Breast epithelium (tissue), 4 donors: ENCODE measurements at regions not wholly inside any gene's neighbourhood (a gene's known extent, or its start where the extent isn't known, plus 50 kb on each side); places are given as distances from the start of the nearest gene placed in this dataset.

Experiments
- DNase-seq, 2 donors: peaks; one replicate each; pipeline ENCODE4 v3.0.0-alpha.2; 2019; ENCODE audit warnings: low spot score in 2 of 2
- H3K27ac ChIP-seq, 2 donors: fragments of 200-600 bp; sonication (generic) in 1 of 2; one replicate each; pipeline ENCODE4 v1.5.1; 2016 to 2019; ENCODE audit warnings: mild to moderate bottlenecking in 1 of 2
- H3K27me3 ChIP-seq, 2 donors: fragments of 200-600 bp; sonication (generic) in 1 of 2; one replicate each; pipeline versions ENCODE4 v1.5.1 to v1.6.0; 2017 to 2019; ENCODE audit warnings: control low read depth in 1 of 2, mild to moderate bottlenecking in 1 of 2
- H3K36me3 ChIP-seq: fragments of 200-600 bp; one replicate; pipeline ENCODE4 v1.5.1; 2019
- H3K4me1 ChIP-seq, 2 donors: fragments of 200-600 bp; sonication (generic); one replicate each; pipeline ENCODE4 v1.5.1; 2016 to 2019; ENCODE audit warnings: control low read depth in 1 of 2
- H3K4me3 ChIP-seq, 3 donors: fragments of 200-600 bp; sonication (generic); 1 replicate in 2 of 3; 2 replicates in 1 of 3; pipeline ENCODE4 v1.5.1; 2016 to 2019; ENCODE audit warnings: mild to moderate bottlenecking in 3 of 3, moderate library complexity in 2 of 3
- H3K9me3 ChIP-seq, 2 donors: fragments of 200-600 bp; sonication (generic) in 1 of 2; one replicate each; pipeline ENCODE4 v1.5.1; 2016 to 2019; ENCODE audit warnings: control low read depth in 1 of 2
- POLR2A ChIP-seq: fragments of 450-650 bp; IDR thresholded peaks from one replicate; pipeline ENCODE4 v1.6.1; 2016; ENCODE audit warnings: antibody characterized with exemption, mild to moderate bottlenecking, moderate library complexity
- POLR2AphosphoS5 ChIP-seq, 3 donors: sonication (generic); formaldehyde crosslinking; IDR thresholded peaks; one replicate each; pipeline ENCODE4 v1.6.1; 2017; ENCODE audit warnings: antibody characterized with exemption in 3 of 3
- intact Hi-C: fragments of 100-400 bp; cut with DNase I; formaldehyde crosslinking; loops from one replicate; pipeline ENCODE4 v1.15.1; 2023; ENCODE audit warnings: low total_unique reads
- TF ChIP-seq, protein P1 (sequence below), 3 donors: fragments of 450-650 bp; IDR thresholded peaks; one replicate each; pipeline ENCODE4 v1.5.1; 2016 to 2017; ENCODE audit warnings: antibody characterized with exemption in 3 of 3, mild to moderate bottlenecking in 3 of 3, moderate library complexity in 3 of 3

DNA sequence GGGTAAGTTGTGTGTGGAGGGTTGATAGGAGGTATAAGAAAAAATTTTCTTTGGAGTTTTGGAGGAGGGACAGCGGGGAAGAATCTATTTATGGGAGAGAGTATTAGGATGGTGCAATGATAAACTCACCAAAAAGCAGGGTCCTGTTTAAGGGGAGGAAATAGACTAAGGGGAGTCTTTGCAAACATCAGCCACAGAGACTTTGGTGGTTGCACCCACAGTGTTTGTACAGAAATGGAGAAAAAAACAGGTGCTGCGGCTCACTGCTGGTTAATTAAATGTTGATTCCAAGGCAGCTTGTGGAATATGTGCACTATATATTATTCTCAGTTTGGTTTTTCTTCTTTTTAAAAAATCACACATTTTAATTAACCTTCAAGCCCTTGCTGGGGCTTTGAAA lies 182.1 kb downstream of the NECTIN3 start:
- intact Hi-C loops = no loop called here
- H3K4me3 ChIP-seq = no peak overlapping the region
- H3K27me3 ChIP-seq = no peaks in the 10 kb centered on the region
- H3K9me3 ChIP-seq = no peaks in the 10 kb centered on the region
- DNase-seq = no peak
- TF ChIP-seq, protein P1, sequence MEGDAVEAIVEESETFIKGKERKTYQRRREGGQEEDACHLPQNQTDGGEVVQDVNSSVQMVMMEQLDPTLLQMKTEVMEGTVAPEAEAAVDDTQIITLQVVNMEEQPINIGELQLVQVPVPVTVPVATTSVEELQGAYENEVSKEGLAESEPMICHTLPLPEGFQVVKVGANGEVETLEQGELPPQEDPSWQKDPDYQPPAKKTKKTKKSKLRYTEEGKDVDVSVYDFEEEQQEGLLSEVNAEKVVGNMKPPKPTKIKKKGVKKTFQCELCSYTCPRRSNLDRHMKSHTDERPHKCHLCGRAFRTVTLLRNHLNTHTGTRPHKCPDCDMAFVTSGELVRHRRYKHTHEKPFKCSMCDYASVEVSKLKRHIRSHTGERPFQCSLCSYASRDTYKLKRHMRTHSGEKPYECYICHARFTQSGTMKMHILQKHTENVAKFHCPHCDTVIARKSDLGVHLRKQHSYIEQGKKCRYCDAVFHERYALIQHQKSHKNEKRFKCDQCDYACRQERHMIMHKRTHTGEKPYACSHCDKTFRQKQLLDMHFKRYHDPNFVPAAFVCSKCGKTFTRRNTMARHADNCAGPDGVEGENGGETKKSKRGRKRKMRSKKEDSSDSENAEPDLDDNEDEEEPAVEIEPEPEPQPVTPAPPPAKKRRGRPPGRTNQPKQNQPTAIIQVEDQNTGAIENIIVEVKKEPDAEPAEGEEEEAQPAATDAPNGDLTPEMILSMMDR (IDR thresholded peaks at IDR 0.05) = no peak
- no peak for TF ChIP-seq POLR2AphosphoS5 (IDR thresholded peaks at IDR 0.05)
- TF ChIP-seq POLR2A = no peak
- H3K36me3 ChIP-seq = no peaks in the 10 kb centered on the region
- H3K4me1 ChIP-seq = no peaks in the 10 kb centered on the region
- H3K27ac ChIP-seq = no peak overlapping the region

GRCh38 chr3:111260878-111261277 lies 189.3 kb downstream of the NECTIN3 start:
- H3K4me1 ChIP-seq = no peaks in the 10 kb centered on the region
- intact Hi-C loops = no loop called here
- TF ChIP-seq POLR2A (no peak), POLR2AphosphoS5 (IDR thresholded peaks at IDR 0.05) (no peak)
- TF ChIP-seq, protein P1 (IDR thresholded peaks at IDR 0.05) = no peak
- no peak overlapping the region for H3K27ac ChIP-seq
- no peaks in the 10 kb centered on the region for H3K36me3 ChIP-seq
- no peak overlapping the region for H3K4me3 ChIP-seq
- DNase-seq = no peak
- H3K9me3 ChIP-seq = peaks cover 0 to 8% of the 10 kb centered on the region in 2 donors
- no peaks in the 10 kb centered on the region for H3K27me3 ChIP-seq

- intact Hi-C loops = no loop called here
- no peak for DNase-seq
- Histone ChIP-seq H3K27ac (no peak overlapping the region), H3K9me3 (no peaks in the 10 kb centered on the region), H3K27me3 (no peaks in the 10 kb centered on the region), H3K36me3 (no peaks in the 10 kb centered on the region), H3K4me1 (no peaks in the 10 kb centered on the region), H3K4me3 (no peak overlapping the region)
- no peak for TF ChIP-seq POLR2AphosphoS5 (IDR thresholded peaks at IDR 0.05)
- TF ChIP-seq, protein P1 (IDR thresholded peaks at IDR 0.05) = no peak
- no peak for TF ChIP-seq POLR2A
These were observed 198.2 kb downstream of the NECTIN3 start for GRCh38 chr3:111269777-111270176.

- intact Hi-C loops = no loop called here
- H3K4me3 ChIP-seq = no peak overlapping the region
- H3K27me3 ChIP-seq = no peaks in the 10 kb centered on the region
- no peaks in the 10 kb centered on the region for H3K4me1 ChIP-seq
- TF ChIP-seq POLR2AphosphoS5 (IDR thresholded peaks at IDR 0.05) = no peak
- TF ChIP-seq, protein P1 (IDR thresholded peaks at IDR 0.05) = no peak
- TF ChIP-seq POLR2A = no peak
- H3K9me3 ChIP-seq = no peaks in the 10 kb centered on the region
- no peak overlapping the region for H3K27ac ChIP-seq
- no peak for DNase-seq
- H3K36me3 ChIP-seq = no peaks in the 10 kb centered on the region
These were observed 205.6 kb downstream of the NECTIN3 start for GRCh38 chr3:111277226-111277625.

GRCh38 chr3:111278959-111279358 lies 207.3 kb downstream of the NECTIN3 start:
- no peak for DNase-seq
- Histone ChIP-seq H3K27me3 (no peaks in the 10 kb centered on the region), H3K9me3 (no peaks in the 10 kb centered on the region), H3K36me3 (no peaks in the 10 kb centered on the region), H3K27ac (no peak overlapping the region), H3K4me1 (no peaks in the 10 kb centered on the region), H3K4me3 (no peak overlapping the region)
- intact Hi-C loops = no loop called here
- TF ChIP-seq POLR2A (no peak), POLR2AphosphoS5 (IDR thresholded peaks at IDR 0.05) (no peak)
- TF ChIP-seq, protein P1 (IDR thresholded peaks at IDR 0.05) = no peak
